Trophoblast cell (in vitro differentiated cells and primary cell): ENCODE measurements at regions not wholly inside any gene's neighbourhood (a gene's known extent, or its start where the extent isn't known, plus 50 kb on each side); places are given as distances from the start of the nearest gene placed in this dataset.

Experiments used
- DNase-seq, 2 donors: peaks; one replicate each; pipeline ENCODE4 v3.0.0-alpha.2; 2016
- H2AFZ ChIP-seq: 2 replicates; pipeline ENCODE4 v1.6.1; 2013; ENCODE audit warnings: low read length, moderate library complexity, mild to moderate bottlenecking; ENCODE audit not compliant: insufficient read depth, poor library complexity
- H2AK5ac ChIP-seq: 2 replicates; pipeline ENCODE4 v1.6.1; 2013; ENCODE audit warnings: mild to moderate bottlenecking, low read length
- H2BK120ac ChIP-seq: 2 replicates; pipeline ENCODE4 v1.6.1; 2013; ENCODE audit warnings: low read length, mild to moderate bottlenecking, moderate library complexity; ENCODE audit not compliant: insufficient read depth, poor library complexity
- H2BK12ac ChIP-seq: 2 replicates; pipeline ENCODE4 v1.6.1; 2013; ENCODE audit warnings: mild to moderate bottlenecking, low read length, moderate library complexity
- H2BK5ac ChIP-seq: 2 replicates; pipeline ENCODE4 v1.6.1; 2013; ENCODE audit warnings: low read length, low read depth, moderate library complexity, mild to moderate bottlenecking; ENCODE audit not compliant: poor library complexity
- H3K14ac ChIP-seq: 2 replicates; pipeline ENCODE4 v1.6.1; 2013; ENCODE audit warnings: mild to moderate bottlenecking, low read length
- H3K18ac ChIP-seq: 2 replicates; pipeline ENCODE4 v1.6.1; 2013; ENCODE audit warnings: mild to moderate bottlenecking, low read length
- H3K23ac ChIP-seq: 2 replicates; pipeline ENCODE4 v1.6.1; 2013; ENCODE audit warnings: low read length
- H3K27ac ChIP-seq: 2 replicates; pipeline ENCODE4 v1.5.1; 2013; ENCODE audit warnings: low read depth, mild to moderate bottlenecking, inconsistent platforms, low read length, moderate library complexity
- H3K27me3 ChIP-seq: 2 replicates; pipeline ENCODE4 v1.6.1; 2013; ENCODE audit warnings: inconsistent platforms, mild to moderate bottlenecking, low read length, moderate library complexity; ENCODE audit not compliant: insufficient read depth
- H3K36me3 ChIP-seq, 2 experiments: 1 replicate in 1 of 2; 2 replicates in 1 of 2; pipeline ENCODE4 v1.6.1; 2013; ENCODE audit warnings: low read length in 2 of 2, mild to moderate bottlenecking in 2 of 2, moderate library complexity in 1 of 2; ENCODE audit not compliant: insufficient read depth in 2 of 2, control insufficient read depth in 1 of 2
- H3K4ac ChIP-seq: 2 replicates; pipeline ENCODE4 v1.6.1; 2013; ENCODE audit warnings: low read depth, mild to moderate bottlenecking, low read length, moderate library complexity
- H3K4me1 ChIP-seq, 2 experiments: 1 replicate in 1 of 2; 2 replicates in 1 of 2; pipeline ENCODE4 v1.6.1; 2013; ENCODE audit warnings: low read length in 2 of 2, mild to moderate bottlenecking in 2 of 2, moderate library complexity in 1 of 2; ENCODE audit not compliant: insufficient read depth in 2 of 2, control insufficient read depth in 1 of 2
- H3K4me2 ChIP-seq: 2 replicates; pipeline ENCODE4 v1.6.1; 2013; ENCODE audit warnings: inconsistent platforms, mild to moderate bottlenecking, low read length, moderate library complexity
- H3K4me3 ChIP-seq: 2 replicates; pipeline ENCODE4 v1.5.1; 2013; ENCODE audit warnings: mild to moderate bottlenecking, low read depth, low read length, inconsistent platforms
- H3K79me1 ChIP-seq: one replicate; pipeline ENCODE4 v1.6.1; 2013; ENCODE audit warnings: low read length
- H3K79me2 ChIP-seq: 2 replicates; pipeline ENCODE4 v1.6.1; 2013; ENCODE audit warnings: low read length, mild to moderate bottlenecking; ENCODE audit not compliant: control insufficient read depth, insufficient read depth, poor library complexity
- H3K9ac ChIP-seq: 2 replicates; pipeline ENCODE4 v1.6.1; 2013; ENCODE audit warnings: mild to moderate bottlenecking, low read length
- H3K9me3 ChIP-seq: 2 replicates; pipeline ENCODE4 v1.6.1; 2013; ENCODE audit warnings: low read depth, mild to moderate bottlenecking, control low read depth, inconsistent platforms, low read length; ENCODE audit not compliant: insufficient read depth
- H4K12ac ChIP-seq: 2 replicates; pipeline ENCODE4 v1.6.1; 2013; ENCODE audit warnings: low read depth, mild to moderate bottlenecking, low read length, moderate library complexity
- H4K8ac ChIP-seq: 2 replicates; pipeline ENCODE4 v1.6.1; 2013; ENCODE audit warnings: low read depth, mild to moderate bottlenecking, low read length, moderate library complexity
- H4K91ac ChIP-seq: one replicate; pipeline ENCODE4 v1.6.1; 2013; ENCODE audit warnings: low read depth, mild to moderate bottlenecking, low read length, moderate library complexity
- WGBS: extraction: QIAGEN DNeasy Blood & Tissue Kit; methylation state at CpG from one replicate; pipeline ENCODE4 v1.1.7; 2013; ENCODE audit warnings: missing lambda C conversion rate; ENCODE audit not compliant: insufficient read length, insufficient coverage; ENCODE audit errors: extremely low coverage; 5-methylcytosine and 5-hydroxymethylcytosine counted together

DNA sequence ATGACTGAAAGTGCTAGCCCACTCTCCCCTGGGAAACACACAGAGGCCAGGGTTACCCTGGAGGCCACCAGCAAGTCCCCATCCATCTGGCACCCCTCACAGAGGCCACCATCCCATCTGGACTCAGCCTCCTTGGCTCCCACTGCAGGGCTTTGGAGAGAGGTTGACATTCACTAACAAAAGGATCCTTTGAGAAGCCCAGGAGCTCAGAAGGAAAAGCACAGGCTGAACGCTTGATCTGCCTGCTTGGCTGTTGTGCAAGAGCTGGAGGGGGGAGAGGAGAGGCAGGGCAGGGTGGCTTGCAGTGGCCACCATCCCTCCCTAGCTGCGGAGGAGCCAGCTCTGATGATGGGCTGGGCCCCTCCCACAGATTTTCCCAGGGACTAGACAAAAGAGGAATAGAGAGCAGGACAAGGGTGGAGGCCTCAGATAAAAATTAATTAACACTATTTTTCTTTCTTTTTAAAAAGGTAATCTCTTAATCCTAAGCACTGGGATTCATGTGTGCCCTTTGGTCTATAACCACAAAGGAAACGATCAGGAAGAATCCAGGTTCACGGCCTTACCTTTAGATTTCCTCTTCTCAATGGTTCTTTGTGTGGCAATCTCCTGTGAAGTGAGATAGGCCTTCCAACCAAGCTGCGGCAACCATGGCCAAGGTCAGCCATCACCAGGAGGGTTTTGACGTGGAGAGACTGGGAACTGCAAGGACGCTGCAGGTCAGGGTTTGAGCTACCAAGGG is 154.7 kb downstream of the BARX2 start:
- no peak overlapping the region for H2AK5ac ChIP-seq

DNA sequence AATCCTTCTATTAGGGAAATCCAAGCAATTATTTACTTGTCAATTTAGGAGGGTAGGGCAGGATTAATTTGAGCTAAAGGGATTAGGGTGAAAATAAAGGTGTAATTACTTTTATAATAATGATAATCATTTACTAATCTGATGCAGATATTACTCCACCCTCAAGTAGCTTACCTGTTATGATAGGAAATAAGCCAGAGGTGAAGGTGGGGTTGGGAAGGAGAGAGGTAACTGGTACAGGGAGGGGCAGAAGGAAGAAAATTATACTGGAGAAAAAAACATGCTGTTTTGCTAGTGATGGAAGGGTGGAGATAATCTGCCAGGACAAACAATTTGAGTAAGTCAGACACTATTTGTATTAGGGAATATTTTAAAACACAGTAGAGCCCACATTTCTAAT is 157.7 kb downstream of the BARX2 start:
- H3K79me2 ChIP-seq, result no peaks in the 10 kb centered on the region
- H3K36me3 ChIP-seq, result no peaks in the 10 kb centered on the region

More for the DNA sequence above, 154.7 kb downstream of the BARX2 start:
- Histone ChIP-seq H3K36me3 (no peaks in the 10 kb centered on the region), H4K12ac (no peak overlapping the region), H3K79me1 (no peaks in the 10 kb centered on the region), H3K79me2 (no peaks in the 10 kb centered on the region), H3K9ac (no peak overlapping the region), H3K18ac (no peak overlapping the region), H3K4me1 (no peaks in the 10 kb centered on the region), H2AFZ (no peak overlapping the region), H3K14ac (no peak overlapping the region), H3K27me3 (no peaks in the 10 kb centered on the region), H2BK120ac (no peak overlapping the region), H3K27ac (no peak overlapping the region), H2BK12ac (no peak overlapping the region), H3K4me3 (no peak overlapping the region), H2BK5ac (no peak overlapping the region), H4K91ac (no peak overlapping the region), H3K4ac (no peak overlapping the region), H3K23ac (no peak overlapping the region), H3K9me3 (no peaks in the 10 kb centered on the region), H3K4me2 (no peak overlapping the region), H4K8ac (no peak overlapping the region)
- WGBS, result no CpG with 5 or more reads among the region's 7 CpGs
- no peak for DNase-seq

GRCh38 chr11:129536338-129536737 is 160.7 kb downstream of the BARX2 start:
- H3K79me2 ChIP-seq, result no peaks in the 10 kb centered on the region
- H3K4me1 ChIP-seq, result no peaks in the 10 kb centered on the region
- no peaks in the 10 kb centered on the region for H3K27me3 ChIP-seq
- no peak overlapping the region for H3K4me3 ChIP-seq
- H4K8ac ChIP-seq, result no peak overlapping the region
- H3K14ac ChIP-seq, result no peak overlapping the region
- H2BK5ac ChIP-seq, result no peak overlapping the region
- peaks cover 8% of the 10 kb centered on the region for H3K9me3 ChIP-seq
- peak in 1 of 2 donors; percentile 40 for DNase-seq
- no peaks in the 10 kb centered on the region for H3K36me3 ChIP-seq
- no peak overlapping the region for H2BK120ac ChIP-seq
- H3K27ac ChIP-seq, result no peak overlapping the region
- no peaks in the 10 kb centered on the region for H3K79me1 ChIP-seq
- H3K4ac ChIP-seq, result no peak overlapping the region
- H3K4me2 ChIP-seq, result no peak overlapping the region
- H3K9ac ChIP-seq, result no peak overlapping the region
- H4K91ac ChIP-seq, result no peak overlapping the region
- no peak overlapping the region for H2AK5ac ChIP-seq
- H3K18ac ChIP-seq, result no peak overlapping the region
- no peak overlapping the region for H2BK12ac ChIP-seq
- H2AFZ ChIP-seq, result no peak overlapping the region
- no peak overlapping the region for H4K12ac ChIP-seq
- no CpG with 5 or more reads among the region's 1 CpG for WGBS
- no peak overlapping the region for H3K23ac ChIP-seq

More for the DNA sequence above, 157.7 kb downstream of the BARX2 start:
- Histone ChIP-seq H2BK5ac (no peak overlapping the region), H3K14ac (no peak overlapping the region), H3K4ac (no peak overlapping the region), H4K91ac (no peak overlapping the region), H2AK5ac (no peak overlapping the region), H2AFZ (no peak overlapping the region), H3K27ac (no peak overlapping the region), H3K4me1 (no peaks in the 10 kb centered on the region), H2BK120ac (no peak overlapping the region), H3K9me3 (peaks cover 2% of the 10 kb centered on the region), H3K4me2 (no peak overlapping the region), H3K23ac (no peak overlapping the region), H4K12ac (no peak overlapping the region), H3K18ac (no peak overlapping the region), H3K79me1 (no peaks in the 10 kb centered on the region), H3K27me3 (no peaks in the 10 kb centered on the region), H4K8ac (no peak overlapping the region), H3K9ac (no peak overlapping the region), H2BK12ac (no peak overlapping the region), H3K4me3 (no peak overlapping the region)
- no peak for DNase-seq

DNA sequence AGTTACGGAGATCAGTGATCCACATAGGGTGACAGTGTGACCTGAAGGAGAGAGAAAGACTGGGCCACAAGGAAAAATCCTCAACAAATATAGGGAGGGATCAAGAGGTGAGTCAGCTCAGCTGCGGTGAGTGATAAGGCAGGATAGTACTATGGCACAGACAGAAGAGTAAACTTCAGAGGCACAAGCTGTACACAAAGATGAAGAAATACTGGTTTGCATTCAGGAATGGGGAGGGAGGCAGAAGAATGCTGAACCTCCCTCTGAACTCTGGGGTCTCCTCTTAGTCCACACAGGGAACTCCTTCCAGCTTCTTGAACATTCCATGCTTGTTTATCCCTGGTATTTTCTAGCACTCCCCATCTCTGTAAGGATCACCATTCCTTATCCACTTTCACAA is 162.7 kb downstream of the BARX2 start:
- no peaks in the 10 kb centered on the region for H3K79me1 ChIP-seq
- no peak overlapping the region for H3K4me2 ChIP-seq
- H3K27me3 ChIP-seq, result no peaks in the 10 kb centered on the region
- no peak overlapping the region for H3K23ac ChIP-seq
- peaks cover 8% of the 10 kb centered on the region for H3K9me3 ChIP-seq
- H3K4me3 ChIP-seq, result no peak overlapping the region
- no peak overlapping the region for H3K18ac ChIP-seq
- no peak for DNase-seq
- no peak overlapping the region for H2BK12ac ChIP-seq
- H3K14ac ChIP-seq, result no peak overlapping the region
- no peak overlapping the region for H2BK120ac ChIP-seq
- H4K91ac ChIP-seq, result no peak overlapping the region
- no CpG with 5 or more reads among the region's 2 CpGs for WGBS
- no peak overlapping the region for H2AFZ ChIP-seq
- H3K4me1 ChIP-seq, result no peaks in the 10 kb centered on the region
- no peak overlapping the region for H3K4ac ChIP-seq
- no peaks in the 10 kb centered on the region for H3K79me2 ChIP-seq
- no peaks in the 10 kb centered on the region for H3K36me3 ChIP-seq
- no peak overlapping the region for H3K9ac ChIP-seq
- no peak overlapping the region for H2BK5ac ChIP-seq
- no peak overlapping the region for H4K8ac ChIP-seq
- no peak overlapping the region for H4K12ac ChIP-seq
- no peak overlapping the region for H3K27ac ChIP-seq
- H2AK5ac ChIP-seq, result no peak overlapping the region
